Neural progenitor cell (in vitro differentiated cells): ENCODE measurements at regions not wholly inside any gene's neighbourhood (a gene's known extent, or its start where the extent isn't known, plus 50 kb on each side); places are given as distances from the start of the nearest gene placed in this dataset.

ENCODE experiments used
- CTCF ChIP-seq: fragments of 200-600 bp; sonication (generic); IDR thresholded peaks from 2 replicates; pipeline ENCODE4 v1.5.1; 2017; ENCODE audit warnings: antibody characterized with exemption, mild to moderate bottlenecking
- EZH2 ChIP-seq: fragments of 200-600 bp; sonication (generic); IDR thresholded peaks from 2 replicates; pipeline ENCODE4 v1.6.1; 2017; ENCODE audit warnings: antibody characterized with exemption, mild to moderate bottlenecking, moderate library complexity
- EZH2phosphoT487 ChIP-seq: fragments of 200-600 bp; sonication (generic); IDR thresholded peaks from 2 replicates; pipeline ENCODE4 v1.6.1; 2017; ENCODE audit warnings: antibody characterized with exemption

GRCh38 chrX:96183843-96184242 lies 500.8 kb upstream of the DIAPH2 start:
- peak; percentile 51 for TF ChIP-seq CTCF
- TF ChIP-seq EZH2: no peak
- TF ChIP-seq EZH2phosphoT487: no peak
